Left kidney (tissue), 1 donor: ENCODE measurements at regions not wholly inside any gene's neighbourhood (a gene's known extent, or its start where the extent isn't known, plus 50 kb on each side); places are given as distances from the start of the nearest gene placed in this dataset.
"Not testable (repeated sequence)": the region's sequence is repeated elsewhere in the genome, so short reads cannot be mapped to it uniquely, and the experiment has no call there.

Experiments
- DNase-seq: peaks from one replicate; pipeline ENCODE4 v3.0.0-alpha.2; 2013

DNA sequence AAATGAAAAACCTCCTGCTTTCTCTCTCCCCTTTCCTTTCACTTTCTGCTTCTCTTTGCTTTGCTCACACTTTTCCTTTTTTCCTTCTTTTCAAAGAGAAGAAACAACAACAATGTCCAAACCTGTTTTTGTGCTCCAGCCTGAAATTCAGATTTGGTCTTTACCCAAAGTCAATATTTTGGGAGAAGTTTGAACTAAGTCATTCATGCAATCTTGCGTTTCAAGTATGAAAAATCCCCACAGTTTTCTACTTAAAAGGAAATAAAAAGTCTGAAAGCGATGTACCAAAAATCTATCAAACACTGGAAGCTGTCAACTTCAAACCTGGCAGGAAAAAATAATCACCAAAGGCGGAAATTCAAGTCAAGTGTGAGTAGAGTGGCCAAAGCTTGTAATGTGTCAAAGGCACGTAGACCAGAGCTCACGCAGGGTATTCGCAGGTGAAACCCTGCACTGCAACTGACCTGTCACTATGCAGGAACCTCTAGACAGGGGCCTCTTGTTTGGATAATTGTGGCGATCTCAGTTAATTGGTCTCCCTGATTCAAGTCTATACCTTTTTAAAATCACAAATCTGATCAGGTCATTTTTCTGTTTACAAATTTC is 118.8 kb upstream of the GALNT15 start:
- no peak for DNase-seq

DNA sequence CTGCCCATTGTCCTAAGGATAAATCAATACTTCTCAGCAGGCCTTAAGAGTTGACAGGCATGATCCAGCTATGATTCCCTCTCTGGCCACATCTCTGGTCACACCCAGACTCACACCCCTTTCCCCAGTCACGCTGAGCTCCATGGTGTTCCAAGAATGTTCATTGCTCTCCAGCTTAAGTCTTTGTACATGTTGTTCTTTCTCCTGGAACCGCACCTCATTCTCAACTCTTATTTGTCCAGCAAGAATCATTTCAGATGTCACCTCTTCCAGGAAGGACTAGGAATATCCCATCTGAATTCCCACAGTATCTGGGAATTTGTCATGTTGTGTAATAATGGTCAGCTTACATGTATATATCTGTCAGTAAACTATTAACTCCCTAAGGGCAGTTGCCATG is 118.3 kb upstream of the GALNT15 start:
- no peak for DNase-seq

DNA sequence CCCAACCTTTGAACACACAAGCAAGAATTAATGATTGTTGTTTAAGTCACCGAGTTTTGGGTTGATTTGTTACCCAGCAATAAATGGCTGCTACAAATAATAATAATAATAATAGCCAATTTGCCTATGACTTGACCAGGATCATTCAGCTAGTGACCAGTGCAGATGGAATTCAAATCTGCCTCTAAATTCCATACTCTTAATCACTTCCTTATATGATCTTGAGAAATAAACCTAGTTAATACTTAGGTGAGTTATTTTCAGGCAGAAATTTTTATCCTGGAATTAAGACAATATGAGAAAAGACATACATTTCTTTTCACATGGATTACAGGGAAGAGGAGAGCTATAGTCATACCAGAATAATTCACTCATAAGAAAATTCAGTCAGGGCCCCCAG is 116.0 kb upstream of the GALNT15 start:
- DNase-seq, result no peak

DNA sequence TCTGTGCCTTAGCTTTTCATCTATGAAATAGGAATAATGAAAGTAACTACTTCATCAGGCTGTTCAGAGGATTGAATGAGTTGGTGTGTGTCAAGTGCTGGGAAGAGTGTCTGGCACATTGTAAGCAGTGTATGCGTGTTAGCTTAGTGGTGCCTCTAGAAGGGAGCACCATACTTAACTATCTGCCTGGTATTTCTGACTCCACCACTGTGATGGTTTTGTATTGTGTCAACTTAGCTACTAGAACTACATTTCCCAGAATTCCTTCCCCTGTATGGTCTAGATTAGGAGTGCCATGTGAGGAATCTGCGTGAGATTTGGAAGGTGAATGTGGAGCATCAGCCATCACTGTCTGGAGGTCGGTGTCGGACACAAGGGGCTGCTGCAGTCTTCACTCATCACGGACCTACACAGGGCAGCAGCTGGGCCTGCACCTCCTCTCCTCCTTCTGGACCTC is 115.4 kb upstream of the GALNT15 start:
- no peak for DNase-seq

DNA sequence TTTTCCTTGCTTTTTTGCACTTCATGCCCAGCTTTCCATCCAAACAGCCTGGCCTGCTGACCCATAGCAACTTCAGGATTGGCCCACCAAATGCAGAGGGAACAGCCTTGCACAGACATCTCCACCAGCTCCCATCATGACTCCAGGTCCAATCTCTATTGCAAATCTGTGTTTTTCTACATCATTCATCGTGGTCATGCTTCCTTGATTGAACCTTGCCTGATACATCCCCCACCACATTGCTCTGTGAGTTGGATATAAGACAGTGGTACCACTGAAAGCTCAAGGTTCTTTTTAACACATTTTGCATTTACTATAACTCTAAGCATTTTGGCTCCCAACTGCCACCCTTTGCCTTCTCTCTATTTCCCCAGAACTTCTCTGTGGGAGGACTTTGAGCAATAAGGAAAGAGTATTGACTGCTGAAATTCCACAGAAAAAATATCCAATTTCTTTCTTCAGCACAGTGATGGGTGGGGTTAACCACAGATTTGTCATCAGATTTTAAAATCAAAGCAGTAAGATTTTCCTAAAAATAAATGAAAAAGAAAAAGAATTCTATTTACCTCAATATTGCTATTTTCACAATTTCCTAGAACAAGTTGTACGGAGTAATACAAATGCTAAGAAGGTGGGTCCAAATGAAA is 114.6 kb upstream of the GALNT15 start:
- no peak for DNase-seq

- DNase-seq, result no peak
Observed at GRCh38 chr3:16060358-16060852, 114.1 kb upstream of the GALNT15 start.

- DNase-seq, result no peak
Observed at GRCh38 chr3:16060945-16061344, 113.5 kb upstream of the GALNT15 start.

- DNase-seq, result no peak
Observed at GRCh38 chr3:16061491-16061890, 113.0 kb upstream of the GALNT15 start.

GRCh38 chr3:16063603-16064002 is 110.9 kb upstream of the GALNT15 start:
- no peak for DNase-seq

DNA sequence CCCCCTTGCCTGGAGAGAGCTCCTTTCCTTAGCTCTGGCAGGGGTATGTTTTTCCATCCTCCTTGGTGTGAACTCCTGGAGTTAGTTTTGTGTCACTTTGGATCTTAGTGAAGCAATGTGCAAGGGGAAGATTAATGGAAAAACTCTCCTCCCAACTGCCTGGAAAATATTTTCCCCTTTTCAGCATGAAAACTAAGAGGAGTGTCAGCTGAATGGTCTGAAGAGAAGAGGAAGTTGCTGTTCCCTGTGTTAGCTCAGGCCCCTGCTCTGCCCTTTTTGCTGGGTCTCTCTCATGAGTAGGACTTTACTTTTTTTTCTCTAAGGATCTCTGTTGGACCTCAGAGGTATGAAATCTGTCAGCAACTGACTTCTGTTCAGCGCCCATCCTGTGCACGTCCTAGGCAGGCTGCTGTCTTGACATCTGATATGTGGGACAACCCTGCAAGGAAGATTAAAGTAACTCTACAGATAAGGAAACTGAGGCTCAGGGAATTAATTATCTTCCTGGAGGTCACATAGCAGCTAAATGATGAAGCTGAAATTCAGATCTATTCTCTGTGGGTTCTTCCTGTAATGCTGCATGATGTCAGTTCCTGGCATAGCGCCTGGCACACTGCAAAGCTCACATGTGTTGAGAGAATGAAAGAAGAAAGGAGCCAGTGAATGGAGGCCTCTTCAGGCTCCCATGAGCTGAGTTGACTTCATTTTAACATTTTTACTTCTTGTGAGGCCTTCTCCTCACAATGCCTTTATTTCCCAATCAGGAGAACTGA is 109.7 kb upstream of the GALNT15 start:
- no peak for DNase-seq

DNA sequence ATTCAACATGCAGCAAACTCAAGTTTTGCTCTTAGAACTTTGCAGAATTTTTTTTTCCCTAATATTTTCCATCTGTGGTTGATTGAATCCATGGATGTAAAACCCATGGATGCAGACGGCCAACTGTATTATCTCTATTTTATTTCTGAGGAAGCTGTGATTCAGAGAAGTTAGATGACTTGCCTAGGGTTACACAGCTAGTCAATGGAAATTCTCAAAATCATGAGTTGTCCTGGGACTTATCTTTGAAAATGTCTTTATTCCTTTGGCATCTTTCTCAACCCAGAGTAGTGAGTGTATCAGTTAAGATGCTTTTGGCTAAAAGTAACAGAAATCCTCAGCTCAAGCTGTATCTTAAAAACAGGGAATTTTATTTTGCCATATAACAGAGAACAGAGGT is 107.9 kb upstream of the GALNT15 start:
- no peak for DNase-seq

GRCh38 chr3:16066975-16067374 is 107.5 kb upstream of the GALNT15 start:
- DNase-seq, result no peak

GRCh38 chr3:16067837-16068471 is 106.5 kb upstream of the GALNT15 start:
- DNase-seq, result no peak

DNA sequence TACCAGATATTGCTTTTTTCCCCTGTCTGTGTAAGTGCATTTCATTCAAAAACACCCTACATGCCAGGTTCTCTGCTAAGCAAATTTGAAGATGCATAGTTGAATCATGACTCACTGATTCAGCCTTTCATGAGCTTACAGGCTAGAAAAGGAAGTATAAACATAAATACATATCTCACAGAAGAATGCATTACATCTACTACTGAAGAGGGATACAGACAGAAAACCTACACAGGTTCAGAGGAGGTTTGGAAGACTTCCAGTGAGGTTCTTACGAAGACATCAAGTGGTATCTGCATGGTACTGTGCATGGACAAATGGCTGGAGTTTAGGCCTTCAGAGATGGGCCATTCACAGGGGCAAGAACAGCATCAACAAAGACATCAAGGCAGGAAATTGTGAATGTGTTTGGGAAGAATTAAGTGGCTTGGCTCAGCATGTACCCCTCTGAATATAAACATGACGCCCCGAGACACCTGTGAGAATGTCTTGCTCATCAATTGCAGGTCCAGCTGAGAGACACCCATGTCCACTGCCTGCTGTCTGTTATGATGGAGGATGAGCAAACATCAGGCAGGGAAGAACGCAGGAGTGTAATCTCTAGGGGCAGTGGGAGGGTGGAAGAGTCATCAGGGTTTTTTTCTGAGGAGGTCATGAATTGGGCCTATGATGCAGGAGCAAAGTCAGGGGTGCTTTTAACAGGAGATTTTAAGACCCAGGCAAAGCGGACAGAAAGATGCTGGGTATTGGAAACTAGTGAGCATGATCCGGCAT is 105.1 kb upstream of the GALNT15 start:
- DNase-seq, result no peak

- no peak for DNase-seq
Observed at GRCh38 chr3:16070707-16071106, 103.8 kb upstream of the GALNT15 start.

DNA sequence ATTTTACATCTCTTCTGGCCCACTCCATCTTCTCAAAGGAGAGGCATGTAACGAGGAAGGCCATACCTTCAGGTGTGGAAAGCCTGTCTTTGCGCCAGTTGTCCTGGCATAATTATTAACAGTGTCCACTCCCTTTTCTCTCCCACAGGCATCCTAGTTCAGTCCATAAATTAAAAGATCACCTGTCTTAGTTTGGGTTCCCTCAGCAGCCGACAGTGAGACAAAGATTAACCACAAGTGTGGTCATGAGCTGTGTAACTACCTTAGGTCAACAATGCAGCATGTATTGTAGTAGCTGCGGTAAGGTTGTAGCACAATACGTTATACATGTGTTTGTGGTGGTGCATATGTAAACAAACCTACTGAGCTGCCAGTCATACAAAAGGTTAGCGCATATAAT is 103.3 kb upstream of the GALNT15 start:
- DNase-seq, result no peak

- no peak for DNase-seq
Observed at GRCh38 chr3:16072420-16073110, 101.9 kb upstream of the GALNT15 start.

GRCh38 chr3:16073203-16073602 is 101.3 kb upstream of the GALNT15 start:
- DNase-seq, result no peak

DNA sequence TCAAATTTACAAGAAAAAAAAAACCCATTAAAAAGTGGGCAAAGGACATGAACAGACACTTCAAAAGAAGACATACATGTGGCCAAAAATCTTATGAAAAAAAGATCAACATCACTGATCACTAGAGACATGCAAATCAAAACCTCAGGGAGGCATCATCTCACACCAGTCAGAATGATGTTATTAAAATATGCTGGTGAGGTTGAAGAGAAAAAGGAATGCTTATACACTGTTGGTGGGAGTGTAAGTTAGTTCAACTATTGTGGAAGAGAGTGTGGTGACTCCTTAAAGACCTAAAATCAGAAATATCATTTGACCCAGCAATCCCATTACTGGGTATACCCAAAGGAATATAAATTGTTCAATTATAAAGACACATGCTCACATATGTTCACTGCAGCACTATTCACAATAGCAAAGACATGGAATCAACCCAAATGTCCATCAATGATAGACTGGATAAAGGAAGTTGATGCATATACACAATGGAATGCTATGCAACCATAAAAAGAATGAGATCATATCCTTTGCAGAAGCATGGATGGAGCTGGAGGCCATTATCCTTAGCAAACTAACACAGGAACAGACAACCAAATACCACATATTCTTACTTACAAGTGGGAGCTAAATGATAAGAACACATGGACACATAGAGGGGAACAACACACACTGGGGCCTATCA is 100.3 kb upstream of the GALNT15 start:
- not testable (repeated sequence) for DNase-seq

DNA sequence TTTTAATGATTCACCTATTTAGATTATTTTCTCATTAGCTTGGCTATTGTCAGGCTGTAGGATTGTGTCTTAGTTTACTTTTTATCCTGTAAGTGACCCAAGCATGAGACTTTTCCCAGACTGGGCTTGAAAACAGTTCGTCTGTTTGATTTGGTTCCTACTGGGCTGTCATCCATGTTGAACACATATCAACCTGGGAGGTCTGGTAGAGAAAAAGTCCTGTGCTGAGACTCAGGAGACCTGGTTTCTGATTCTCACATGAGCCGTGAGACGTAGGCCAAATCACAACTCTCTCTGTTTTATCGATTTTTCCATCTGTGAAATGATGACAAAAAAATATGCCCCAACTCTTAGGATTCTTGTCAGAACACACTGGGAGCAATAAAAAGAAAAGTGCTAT is 98.8 kb upstream of the GALNT15 start:
- no peak for DNase-seq

DNA sequence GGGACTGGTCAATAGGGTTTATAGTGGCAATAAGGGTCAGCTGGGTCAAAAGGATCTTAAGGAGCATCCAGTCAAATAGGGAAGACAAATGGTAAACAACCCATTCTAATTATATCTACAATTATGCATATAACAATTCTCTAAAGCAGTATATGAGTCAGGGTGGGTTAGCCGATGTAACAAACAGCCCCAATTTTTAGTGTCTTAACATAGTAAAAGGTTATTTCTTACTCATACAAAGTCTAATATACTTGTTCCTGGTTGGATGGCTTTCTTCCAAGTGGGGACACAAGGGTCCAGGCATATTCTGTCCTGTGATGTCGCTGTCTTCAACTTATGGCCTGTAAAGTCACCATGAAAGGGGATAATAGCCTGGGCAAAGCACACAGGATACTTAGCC is 97.9 kb upstream of the GALNT15 start:
- DNase-seq, result no peak
